Ectodermal cell (in vitro differentiated cells): ENCODE measurements at regions not wholly inside any gene's neighbourhood (a gene's known extent, or its start where the extent isn't known, plus 50 kb on each side); places are given as distances from the start of the nearest gene placed in this dataset.

Experiments
- H3K27ac ChIP-seq: 2 replicates; pipeline ENCODE4 v1.7.0; 2013; ENCODE audit warnings: mild to moderate bottlenecking, low read depth, low read length; ENCODE audit not compliant: insufficient read depth, poor library complexity, severe bottlenecking
- H3K27me3 ChIP-seq: 2 replicates; pipeline ENCODE4 v1.7.0; 2013; ENCODE audit warnings: mild to moderate bottlenecking, low read length; ENCODE audit not compliant: insufficient read depth, control insufficient read depth, poor library complexity, severe bottlenecking
- H3K36me3 ChIP-seq: one replicate; pipeline ENCODE4 v1.7.0; 2013; ENCODE audit warnings: low read length; ENCODE audit not compliant: control insufficient read depth, insufficient read depth
- H3K4me1 ChIP-seq: one replicate; pipeline ENCODE4 v1.7.0; 2013; ENCODE audit warnings: low read length; ENCODE audit not compliant: control insufficient read depth, insufficient read depth
- H3K4me3 ChIP-seq: 2 replicates; pipeline ENCODE4 v1.7.0; 2013; ENCODE audit warnings: low read depth, low read length, control low read depth; ENCODE audit not compliant: insufficient read depth
- H3K9me3 ChIP-seq: 2 replicates; pipeline ENCODE4 v1.7.0; 2013; ENCODE audit warnings: mild to moderate bottlenecking, low read length, moderate library complexity; ENCODE audit not compliant: control insufficient read depth
- WGBS, 2 experiments: methylation state at CpG; one replicate each; pipeline ENCODE4 v1.1.7; 2013; ENCODE audit warnings: missing lambda C conversion rate in 2 of 2; 5-methylcytosine and 5-hydroxymethylcytosine counted together

DNA sequence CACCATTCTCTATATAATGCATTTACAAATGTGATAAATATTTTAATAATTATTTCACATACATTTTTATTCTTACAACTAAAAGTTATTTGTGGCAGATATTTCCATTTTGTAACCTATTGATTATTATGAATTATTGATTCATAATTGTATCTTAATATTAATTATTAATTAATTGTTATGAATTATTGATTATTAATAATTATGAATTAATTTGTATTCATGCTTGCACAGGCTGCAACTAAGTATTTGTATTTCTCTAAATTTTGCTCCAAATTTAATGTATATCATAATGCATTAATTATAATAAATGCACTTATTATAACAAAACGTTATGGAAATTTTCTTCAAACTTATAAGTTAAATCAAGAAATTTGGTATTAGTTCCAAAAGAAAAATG lies 929.7 kb downstream of the PCDH7 start:
- H3K27ac ChIP-seq, result no peak overlapping the region
- WGBS, 2 experiments, result no CpG with 5 or more reads among the region's 1 CpG
- H3K36me3 ChIP-seq, result no peaks in the 10 kb centered on the region
- no peaks in the 10 kb centered on the region for H3K4me1 ChIP-seq
- no peak overlapping the region for H3K4me3 ChIP-seq
- no peaks in the 10 kb centered on the region for H3K27me3 ChIP-seq
- H3K9me3 ChIP-seq, result no peaks in the 10 kb centered on the region

DNA sequence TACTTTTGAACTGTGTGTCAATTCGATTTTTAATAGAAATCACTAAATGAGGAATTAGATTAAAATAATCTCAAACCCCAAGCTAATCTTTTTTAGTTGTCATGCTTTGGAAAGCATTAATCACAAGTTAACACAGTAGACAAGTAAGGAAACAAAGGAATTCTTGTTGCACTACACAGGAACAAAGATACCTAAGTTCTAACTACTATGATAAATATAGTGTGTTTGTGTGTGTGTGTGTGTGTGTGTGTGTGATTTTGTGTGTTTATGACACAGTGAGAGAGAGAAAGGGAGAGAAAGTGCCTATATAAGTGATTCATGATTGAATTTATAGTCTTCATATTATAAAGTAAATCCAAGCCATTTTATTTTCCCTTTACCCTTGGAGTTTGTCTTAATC lies 931.4 kb downstream of the PCDH7 start:
- Histone ChIP-seq H3K27ac (no peak overlapping the region), H3K27me3 (no peaks in the 10 kb centered on the region), H3K4me3 (no peak overlapping the region), H3K36me3 (no peaks in the 10 kb centered on the region), H3K9me3 (no peaks in the 10 kb centered on the region), H3K4me1 (no peaks in the 10 kb centered on the region)
- 83% methylated on average over 1 of the region's 1 CpG; no CpG with 5 or more reads in 1 of the 2 experiments for WGBS, 2 experiments

DNA sequence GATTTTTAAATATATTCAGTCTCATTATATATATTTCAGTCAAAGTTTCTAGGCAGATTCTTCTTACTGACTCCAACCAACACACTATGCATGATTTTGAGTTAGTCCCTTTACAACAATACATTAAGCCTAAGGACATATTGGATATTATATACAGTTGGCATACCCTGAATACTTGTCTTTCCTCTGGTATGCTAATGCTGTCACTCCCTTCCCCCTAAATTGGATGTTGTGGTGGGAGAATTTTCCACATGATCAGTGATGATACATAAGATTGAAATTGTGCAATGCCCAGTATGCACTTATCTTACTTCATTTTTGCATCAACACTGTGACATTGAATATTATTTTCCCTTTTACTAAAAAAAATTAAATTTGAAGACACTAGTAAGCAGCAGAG lies 935.2 kb downstream of the PCDH7 start:
- H3K4me1 ChIP-seq, result no peaks in the 10 kb centered on the region

DNA sequence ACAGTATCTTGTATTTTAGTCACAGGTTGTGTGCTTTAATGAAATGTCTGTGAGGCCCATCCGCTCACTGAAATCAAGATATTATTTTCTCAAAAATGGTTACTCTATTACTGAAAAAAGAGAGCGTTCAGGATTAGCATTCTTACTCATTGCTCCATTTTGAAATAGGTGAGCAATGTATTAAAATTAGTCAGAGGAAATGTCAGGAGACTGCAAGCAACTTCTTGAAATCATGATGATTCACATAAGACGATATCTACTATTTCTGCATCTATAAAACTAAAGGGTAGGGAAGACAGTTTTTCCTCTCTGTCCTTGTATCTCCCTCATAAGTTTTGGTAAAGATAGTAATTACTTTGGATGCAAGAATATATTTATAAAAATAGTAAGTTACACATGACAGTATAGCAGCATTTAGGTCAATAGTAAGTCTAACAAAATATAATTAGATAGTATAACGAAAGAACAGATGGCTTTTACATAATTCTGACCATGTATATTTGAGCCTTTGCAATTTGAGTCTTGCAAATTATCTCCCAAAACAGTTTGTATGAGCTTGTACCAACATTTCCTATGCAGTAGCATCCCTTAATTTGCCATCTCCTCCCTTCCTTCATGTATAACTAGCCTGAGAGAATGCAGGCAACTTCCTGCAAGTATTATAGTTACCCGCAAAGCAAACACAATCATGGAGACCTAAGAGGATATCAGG lies 937.8 kb downstream of the PCDH7 start:
- no peaks in the 10 kb centered on the region for H3K9me3 ChIP-seq
- H3K36me3 ChIP-seq, result no peaks in the 10 kb centered on the region
- no peaks in the 10 kb centered on the region for H3K4me1 ChIP-seq
- H3K27me3 ChIP-seq, result no peaks in the 10 kb centered on the region
- H3K27ac ChIP-seq, result no peak overlapping the region
- H3K4me3 ChIP-seq, result no peak overlapping the region
- 99% methylated on average over 5 of the region's 5 CpGs; no CpG with 5 or more reads in 1 of the 2 experiments for WGBS, 2 experiments

More for the DNA sequence above, 935.2 kb downstream of the PCDH7 start:
- Histone ChIP-seq H3K4me3 (no peak overlapping the region), H3K27ac (no peak overlapping the region), H3K36me3 (no peaks in the 10 kb centered on the region), H3K27me3 (no peaks in the 10 kb centered on the region), H3K9me3 (no peaks in the 10 kb centered on the region)

DNA sequence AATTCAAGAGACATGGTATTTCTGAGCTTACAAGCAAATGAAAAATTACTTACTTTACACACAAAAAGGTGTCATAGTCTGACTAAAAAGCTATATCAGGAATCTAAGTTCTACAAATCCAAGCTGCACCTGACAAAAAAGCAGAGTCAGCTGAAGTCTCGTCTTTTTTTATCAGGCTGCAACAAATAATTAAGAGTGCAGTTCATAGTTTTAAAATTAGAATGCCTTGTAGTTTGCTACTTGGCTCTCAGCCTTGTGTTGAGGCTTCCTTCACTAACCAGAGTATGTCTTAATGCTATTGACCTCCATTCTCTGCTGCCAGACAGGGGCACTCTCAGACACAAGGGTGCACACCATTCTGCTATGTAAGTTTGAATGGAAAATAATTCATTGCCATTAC lies 940.7 kb downstream of the PCDH7 start:
- 87 to 93% methylated on average over 1 of the region's 1 CpG for WGBS, 2 experiments
- Histone ChIP-seq H3K4me3 (no peak overlapping the region), H3K36me3 (no peaks in the 10 kb centered on the region), H3K9me3 (no peaks in the 10 kb centered on the region), H3K4me1 (no peaks in the 10 kb centered on the region), H3K27me3 (no peaks in the 10 kb centered on the region), H3K27ac (no peak overlapping the region)

GRCh38 chr4:31662951-31663350 lies 942.8 kb downstream of the PCDH7 start:
- no peaks in the 10 kb centered on the region for H3K9me3 ChIP-seq
- no peak overlapping the region for H3K27ac ChIP-seq
- no peak overlapping the region for H3K4me3 ChIP-seq
- no peaks in the 10 kb centered on the region for H3K4me1 ChIP-seq
- WGBS, 2 experiments, result 69 to 81% methylated on average over 2 of the region's 2 CpGs
- H3K36me3 ChIP-seq, result no peaks in the 10 kb centered on the region
- H3K27me3 ChIP-seq, result no peaks in the 10 kb centered on the region

- Histone ChIP-seq H3K27me3 (no peaks in the 10 kb centered on the region), H3K27ac (no peak overlapping the region), H3K36me3 (no peaks in the 10 kb centered on the region), H3K9me3 (no peaks in the 10 kb centered on the region), H3K4me1 (no peaks in the 10 kb centered on the region), H3K4me3 (no peak overlapping the region)
- 100% methylated on average over 1 to 2 of the region's 2 CpGs for WGBS, 2 experiments
Observed at GRCh38 chr4:31667686-31668085, 947.5 kb downstream of the PCDH7 start.

DNA sequence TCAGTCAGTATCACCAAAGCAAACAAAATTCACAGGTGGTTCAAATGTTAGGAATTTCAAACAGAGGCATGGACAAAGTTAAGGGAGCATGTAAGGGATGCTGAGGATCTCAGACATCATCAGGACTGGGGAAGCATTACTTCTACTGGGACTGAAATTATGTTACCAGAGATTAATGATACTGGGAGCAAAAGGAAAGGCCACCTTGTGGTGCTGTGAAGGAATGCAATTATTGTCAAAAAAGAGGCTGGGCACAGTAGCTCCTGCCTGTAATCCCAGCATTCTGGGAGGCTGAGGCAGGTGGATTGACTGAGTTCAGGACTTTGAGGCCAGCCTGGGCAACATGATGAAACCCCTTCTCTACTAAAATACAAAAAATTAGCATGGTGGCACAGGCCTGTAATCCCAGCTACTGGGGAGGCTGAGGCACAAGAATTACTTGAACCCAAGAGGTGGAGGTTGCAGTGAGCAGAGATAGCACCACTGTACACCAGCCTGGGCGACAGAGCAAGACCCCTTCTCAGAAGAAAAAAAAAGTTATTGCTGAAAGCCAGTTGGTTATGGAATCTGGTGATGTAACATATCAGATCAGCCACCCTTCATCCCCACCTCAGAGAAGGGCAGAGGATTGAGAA lies 954.3 kb downstream of the PCDH7 start:
- WGBS, 2 experiments, result 100% methylated on average over 1 of the region's 1 CpG
- Histone ChIP-seq H3K4me3 (no peak overlapping the region), H3K4me1 (no peaks in the 10 kb centered on the region), H3K27me3 (no peaks in the 10 kb centered on the region), H3K36me3 (no peaks in the 10 kb centered on the region), H3K9me3 (no peaks in the 10 kb centered on the region), H3K27ac (no peak overlapping the region)

DNA sequence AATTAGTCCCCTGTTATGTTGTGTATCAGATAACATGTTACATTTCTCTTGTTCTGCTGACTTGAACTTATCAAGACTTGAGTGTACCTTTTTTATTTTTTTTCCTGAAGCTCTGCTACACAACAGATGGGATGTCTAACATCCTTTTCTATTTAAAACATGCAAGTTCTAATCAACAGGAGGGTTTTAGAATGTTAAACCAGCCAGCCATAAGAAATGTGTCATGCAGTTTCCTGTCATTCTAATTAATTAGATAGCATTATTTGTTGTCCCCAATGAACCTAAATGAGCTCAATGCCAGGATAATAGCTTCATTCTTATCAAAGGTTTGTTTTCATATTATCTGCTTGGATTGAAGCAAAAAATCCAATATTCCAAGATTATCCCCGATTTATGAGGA lies 958.2 kb downstream of the PCDH7 start:
- H3K27ac ChIP-seq, result no peak overlapping the region
- no peaks in the 10 kb centered on the region for H3K4me1 ChIP-seq
- H3K4me3 ChIP-seq, result no peak overlapping the region
- no peaks in the 10 kb centered on the region for H3K36me3 ChIP-seq
- H3K27me3 ChIP-seq, result no peaks in the 10 kb centered on the region
- H3K9me3 ChIP-seq, result no peaks in the 10 kb centered on the region
- 100% methylated on average over 1 of the region's 1 CpG; no CpG with 5 or more reads in 1 of the 2 experiments for WGBS, 2 experiments

DNA sequence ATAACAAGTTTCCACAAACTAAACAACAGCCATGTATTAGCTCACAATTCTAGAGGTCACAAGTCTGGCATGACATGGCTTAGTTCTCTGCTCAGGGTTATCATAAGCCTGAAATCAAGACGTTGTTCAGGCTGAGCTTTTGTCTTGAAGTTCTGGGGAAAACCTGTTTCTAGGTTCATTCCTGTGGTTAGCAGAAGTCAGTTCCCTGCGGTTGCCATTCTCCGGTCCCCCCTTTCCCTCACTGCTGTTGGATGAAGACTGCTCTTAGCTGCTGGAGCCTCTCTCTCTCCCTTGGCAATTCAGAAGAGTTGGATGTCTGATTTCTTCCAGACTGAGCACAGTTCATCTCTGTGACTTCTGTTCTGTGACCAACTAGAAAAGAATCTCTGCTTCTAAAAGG lies 962.6 kb downstream of the PCDH7 start:
- H3K9me3 ChIP-seq, result no peaks in the 10 kb centered on the region
- no peak overlapping the region for H3K27ac ChIP-seq
- no peak overlapping the region for H3K4me3 ChIP-seq
- WGBS, 2 experiments, result 88 to 92% methylated on average over 3 of the region's 3 CpGs
- no peaks in the 10 kb centered on the region for H3K27me3 ChIP-seq
- H3K4me1 ChIP-seq, result no peaks in the 10 kb centered on the region
- H3K36me3 ChIP-seq, result no peaks in the 10 kb centered on the region
